Glutamatergic neuron (in vitro differentiated cells): ENCODE measurements at regions not wholly inside any gene's neighbourhood (a gene's known extent, or its start where the extent isn't known, plus 50 kb on each side); places are given as distances from the start of the nearest gene placed in this dataset.

ENCODE experiments used
- DNase-seq: peaks from one replicate; pipeline ENCODE4 v3.0.0; 2022
- H3K27ac Mint-ChIP-seq: one replicate; pipeline ENCODE4 v1.8.0; 2020; ENCODE audit warnings: mild to moderate bottlenecking, mixed read lengths, inconsistent platforms; ENCODE audit not compliant: unreplicated experiment
- H3K27me3 Mint-ChIP-seq: one replicate; pipeline ENCODE4 v1.8.0; 2020; ENCODE audit warnings: mild to moderate bottlenecking, moderate library complexity, mixed read lengths, inconsistent platforms; ENCODE audit not compliant: unreplicated experiment
- H3K36me3 Mint-ChIP-seq: one replicate; pipeline ENCODE4 v1.8.0; 2020; ENCODE audit warnings: mild to moderate bottlenecking, mixed read lengths, inconsistent platforms; ENCODE audit not compliant: unreplicated experiment
- H3K4me1 Mint-ChIP-seq: one replicate; pipeline ENCODE4 v1.8.0; 2020; ENCODE audit warnings: mild to moderate bottlenecking, low read depth, mixed read lengths, inconsistent platforms; ENCODE audit not compliant: unreplicated experiment
- H3K4me3 Mint-ChIP-seq: one replicate; pipeline ENCODE4 v1.8.0; 2020; ENCODE audit warnings: mild to moderate bottlenecking, mixed read lengths, inconsistent platforms; ENCODE audit not compliant: unreplicated experiment
- H3K9me3 Mint-ChIP-seq: one replicate; pipeline ENCODE4 v1.8.0; 2020; ENCODE audit warnings: mild to moderate bottlenecking, moderate library complexity, mixed read lengths, inconsistent platforms; ENCODE audit not compliant: unreplicated experiment
- CTCF ChIP-seq: fragments of 200-600 bp; sonication (generic); IDR thresholded peaks from one replicate; pipeline ENCODE4 v1.5.0; 2021; ENCODE audit not compliant: partially characterized antibody, unreplicated experiment

- Mint-ChIP-seq H3K36me3 (no peaks in the 10 kb centered on the region), H3K4me3 (no peak overlapping the region), H3K4me1 (no peaks in the 10 kb centered on the region), H3K9me3 (no peaks in the 10 kb centered on the region), H3K27ac (no peak overlapping the region), H3K27me3 (no peaks in the 10 kb centered on the region)
- no peak for DNase-seq
- TF ChIP-seq CTCF, result no peak
Measured at GRCh38 chr3:178060407-178060806, 475.8 kb upstream of the KCNMB2 start.

DNA sequence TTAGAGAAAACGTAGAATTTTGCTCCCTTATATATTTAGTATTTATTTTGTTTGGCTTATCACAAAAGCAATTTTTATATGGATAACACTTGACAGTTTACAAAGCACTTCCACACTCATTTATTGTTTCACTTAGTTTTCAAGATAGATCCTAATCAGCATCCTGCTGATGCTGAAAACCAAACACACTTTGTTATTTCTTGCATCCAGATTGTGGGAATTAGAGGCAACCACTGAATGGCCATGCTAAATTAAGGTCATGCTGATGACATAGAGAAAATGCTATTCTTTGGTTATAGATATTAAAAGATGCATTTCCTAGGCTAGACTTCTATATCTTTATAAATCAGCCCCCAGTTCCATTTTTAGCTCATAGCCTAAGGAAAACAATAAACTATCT, 474.1 kb upstream of the KCNMB2 start:
- H3K27me3 Mint-ChIP-seq, result no peaks in the 10 kb centered on the region
- no peak for TF ChIP-seq CTCF

DNA sequence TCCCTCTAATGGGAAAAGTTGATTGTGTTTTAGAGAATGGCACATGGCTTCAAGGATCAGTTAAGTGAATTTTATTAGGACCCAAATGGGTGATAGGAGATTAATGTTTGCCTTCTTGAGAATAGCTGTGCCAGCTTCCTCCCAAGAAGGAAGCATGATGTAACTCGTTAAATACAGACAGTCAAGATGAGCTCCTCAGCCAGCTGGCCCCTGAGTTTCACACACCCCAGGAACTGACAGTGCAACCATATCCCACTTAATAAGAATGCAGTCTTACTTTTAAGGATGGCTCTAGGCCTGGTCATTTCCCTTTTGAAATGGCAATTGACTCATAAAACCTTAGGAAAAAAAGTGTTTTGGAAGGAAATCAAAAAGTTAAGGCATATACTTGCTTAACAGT, 472.8 kb upstream of the KCNMB2 start:
- H3K27ac Mint-ChIP-seq, result no peak overlapping the region
- H3K4me1 Mint-ChIP-seq, result no peaks in the 10 kb centered on the region
- H3K9me3 Mint-ChIP-seq, result no peaks in the 10 kb centered on the region
- no peak for TF ChIP-seq CTCF
- H3K27me3 Mint-ChIP-seq, result no peaks in the 10 kb centered on the region
- H3K36me3 Mint-ChIP-seq, result no peaks in the 10 kb centered on the region
- no peak for DNase-seq
- no peak overlapping the region for H3K4me3 Mint-ChIP-seq

More for the DNA sequence above, 474.1 kb upstream of the KCNMB2 start:
- H3K4me1 Mint-ChIP-seq, result no peaks in the 10 kb centered on the region
- H3K27ac Mint-ChIP-seq, result no peak overlapping the region
- no peaks in the 10 kb centered on the region for H3K9me3 Mint-ChIP-seq
- no peak for DNase-seq
- H3K36me3 Mint-ChIP-seq, result no peaks in the 10 kb centered on the region
- no peak overlapping the region for H3K4me3 Mint-ChIP-seq

- H3K4me3 Mint-ChIP-seq, result no peak overlapping the region
- no peaks in the 10 kb centered on the region for H3K4me1 Mint-ChIP-seq
- no peaks in the 10 kb centered on the region for H3K36me3 Mint-ChIP-seq
- TF ChIP-seq CTCF, result no peak
- no peaks in the 10 kb centered on the region for H3K27me3 Mint-ChIP-seq
- no peak for DNase-seq
- no peak overlapping the region for H3K27ac Mint-ChIP-seq
- H3K9me3 Mint-ChIP-seq, result no peaks in the 10 kb centered on the region
Measured at GRCh38 chr3:178067721-178068120, 468.5 kb upstream of the KCNMB2 start.

GRCh38 chr3:178072391-178073305, 463.6 kb upstream of the KCNMB2 start:
- Mint-ChIP-seq H3K27ac (no peak overlapping the region), H3K36me3 (no peaks in the 10 kb centered on the region), H3K9me3 (no peaks in the 10 kb centered on the region), H3K4me1 (peaks cover 6% of the 10 kb centered on the region), H3K27me3 (no peaks in the 10 kb centered on the region), H3K4me3 (no peak overlapping the region)
- no peak for TF ChIP-seq CTCF
- DNase-seq, result no peak
